Stomach (tissue), 4 donors: ENCODE measurements at regions not wholly inside any gene's neighbourhood (a gene's known extent, or its start where the extent isn't known, plus 50 kb on each side); places are given as distances from the start of the nearest gene placed in this dataset.

Source experiments
- CTCF ChIP-seq, 7 experiments: fragments of 450-650 bp in 4 of 7; fragments of 200-600 bp in 3 of 7; sonication (generic) in 3 of 7; IDR thresholded peaks; one replicate each; pipeline ENCODE4 v1.5.1; 2016 to 2019; ENCODE audit warnings: antibody characterized with exemption in 7 of 7, control low read depth in 2 of 7, mild to moderate bottlenecking in 1 of 7
- EP300 ChIP-seq: sonication (generic); formaldehyde crosslinking; IDR thresholded peaks from one replicate; pipeline ENCODE4 v1.6.1; 2017; ENCODE audit warnings: antibody characterized with exemption
- POLR2A ChIP-seq, 4 donors: fragments of 450-650 bp; IDR thresholded peaks; one replicate each; pipeline ENCODE4 v1.6.1; 2016; ENCODE audit warnings: antibody characterized with exemption in 4 of 4, control low read depth in 2 of 4, mild to moderate bottlenecking in 1 of 4, moderate library complexity in 1 of 4
- POLR2AphosphoS5 ChIP-seq, 3 donors: sonication (generic); formaldehyde crosslinking; IDR thresholded peaks; one replicate each; pipeline ENCODE4 v1.6.1; 2016; ENCODE audit warnings: antibody characterized with exemption in 3 of 3

DNA sequence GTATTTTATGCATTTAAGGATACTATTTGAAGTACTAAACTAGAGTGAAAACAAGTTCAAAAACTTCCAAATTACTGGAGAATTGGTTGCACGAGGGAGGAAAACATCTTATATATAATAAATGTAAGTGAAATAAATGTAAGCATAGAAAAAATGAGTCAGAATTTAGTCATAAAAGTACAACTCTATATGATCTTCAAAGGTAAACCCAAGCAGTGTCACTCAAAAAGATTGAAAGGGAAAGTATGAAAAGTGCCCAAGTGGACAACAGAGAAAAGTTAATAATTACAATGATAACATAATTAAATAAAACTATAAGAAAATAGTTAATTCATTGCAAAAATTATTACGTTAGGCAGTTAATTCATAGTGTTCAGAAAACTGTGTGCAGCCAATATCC lies 2288.5 kb upstream of the C9orf72 start:
- TF ChIP-seq POLR2A (IDR thresholded peaks at IDR 0.05), result no peak
- no peak for TF ChIP-seq CTCF (IDR thresholded peaks at IDR 0.05)
- TF ChIP-seq POLR2AphosphoS5 (IDR thresholded peaks at IDR 0.05), result no peak
- TF ChIP-seq EP300, result no peak
